KMS-11 (cell line): ENCODE measurements at regions not wholly inside any gene's neighbourhood (a gene's known extent, or its start where the extent isn't known, plus 50 kb on each side); places are given as distances from the start of the nearest gene placed in this dataset.

ENCODE experiments used
- H2AFZ ChIP-seq: fragments of 200-600 bp; sonication (generic); 2 replicates; pipeline ENCODE4 v1.6.1; 2016; ENCODE audit warnings: antibody characterized with exemption, mixed run types, low read depth
- H3K27ac ChIP-seq: fragments of 200-600 bp; sonication (generic); 2 replicates; pipeline ENCODE4 v1.6.1; 2016; ENCODE audit warnings: mild to moderate bottlenecking, mixed run types
- H3K27me3 ChIP-seq: fragments of 200-600 bp; sonication (generic); 2 replicates; pipeline ENCODE4 v1.6.1; 2017; ENCODE audit warnings: mild to moderate bottlenecking, low read depth, mixed run types, moderate library complexity; ENCODE audit not compliant: insufficient read depth
- H3K36me3 ChIP-seq: fragments of 200-600 bp; sonication (generic); 2 replicates; pipeline ENCODE4 v1.6.1; 2017; ENCODE audit warnings: mild to moderate bottlenecking, mixed run types; ENCODE audit not compliant: insufficient read depth
- H3K4me1 ChIP-seq: fragments of 200-600 bp; sonication (generic); 2 replicates; pipeline ENCODE4 v1.6.1; 2016; ENCODE audit warnings: mild to moderate bottlenecking, low read depth, mixed run types; ENCODE audit not compliant: poor library complexity, severe bottlenecking
- H3K4me2 ChIP-seq: fragments of 200-600 bp; sonication (generic); 2 replicates; pipeline ENCODE4 v1.7.0; 2016; ENCODE audit warnings: mild to moderate bottlenecking, mixed run types
- H3K4me3 ChIP-seq: fragments of 200-600 bp; sonication (generic); IDR thresholded peaks from 2 replicates; pipeline ENCODE4 v1.6.1; 2017; ENCODE audit warnings: low read depth, low read length, mixed read lengths; ENCODE audit not compliant: insufficient read depth
- H3K79me2 ChIP-seq: fragments of 200-600 bp; sonication (generic); 2 replicates; pipeline ENCODE4 v1.6.1; 2016; ENCODE audit warnings: low read depth, mixed run types; ENCODE audit not compliant: insufficient read depth
- H3K9ac ChIP-seq: fragments of 200-600 bp; sonication (generic); 2 replicates; pipeline ENCODE4 v1.6.1; 2016; ENCODE audit warnings: mild to moderate bottlenecking, mixed run types
- H4K20me1 ChIP-seq: fragments of 200-600 bp; sonication (generic); 2 replicates; pipeline ENCODE4 v1.6.1; 2016; ENCODE audit warnings: mild to moderate bottlenecking, mixed run types; ENCODE audit not compliant: insufficient read depth
- TF ChIP-seq, protein P1 (sequence below): fragments of 200-600 bp; sonication (generic); conservative IDR thresholded peaks from 2 replicates; pipeline ENCODE4 v1.6.1; 2017; ENCODE audit warnings: low read depth, mild to moderate bottlenecking, antibody characterized with exemption, low read length, moderate library complexity, mixed read lengths

DNA sequence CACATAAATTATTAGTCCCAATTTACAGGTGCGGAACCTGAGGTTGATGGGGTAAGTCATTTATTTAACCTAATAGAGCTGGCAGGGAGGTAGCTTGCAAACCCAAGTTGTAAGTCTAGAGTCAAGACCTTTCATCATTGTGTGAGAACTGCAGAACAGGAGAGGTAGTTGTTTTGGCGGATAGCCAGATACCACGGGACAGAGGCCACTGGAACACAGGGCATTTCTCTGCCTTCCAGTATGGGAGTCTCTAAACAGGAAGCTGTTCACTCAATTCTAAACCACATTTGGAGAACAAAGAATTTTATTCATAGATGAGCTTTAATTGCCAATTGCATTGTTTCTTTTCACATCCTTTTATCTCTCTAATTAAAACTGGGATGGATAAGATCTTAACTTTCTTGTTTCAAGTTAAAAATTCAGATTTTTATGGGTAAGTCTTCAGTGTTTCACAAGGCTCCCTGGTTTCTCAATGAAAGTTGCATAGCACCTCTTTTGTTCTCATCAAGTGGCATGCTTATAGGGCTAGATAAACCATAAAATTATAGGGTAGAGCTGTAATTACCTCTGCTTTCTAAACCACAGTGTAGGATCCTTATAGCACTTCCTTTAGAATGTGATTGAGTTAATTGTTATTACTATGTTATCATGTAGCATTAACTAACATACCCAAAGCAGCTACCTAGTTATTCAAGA lies 489.0 kb downstream of the GATA3 start:
- no peak overlapping the region for H3K4me2 ChIP-seq
- no peak overlapping the region for H3K27ac ChIP-seq
- no peaks in the 10 kb centered on the region for H3K4me1 ChIP-seq

DNA sequence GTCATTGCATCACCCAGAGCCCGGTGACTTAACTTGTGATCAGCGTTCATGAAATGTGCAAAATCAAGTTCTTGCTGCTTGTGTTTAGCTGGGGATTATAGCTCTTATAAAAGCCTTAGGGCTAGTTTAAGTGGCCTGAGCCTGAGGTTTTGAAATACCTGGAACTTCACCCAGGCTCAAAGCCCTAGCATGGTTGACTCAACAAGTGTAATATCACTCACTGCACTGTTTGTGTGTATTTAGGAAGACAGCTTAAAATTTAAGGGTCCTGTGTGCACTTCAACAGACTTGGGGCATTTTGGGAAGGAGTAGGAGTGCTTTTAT lies 489.5 kb downstream of the GATA3 start:
- TF ChIP-seq, protein P1, sequence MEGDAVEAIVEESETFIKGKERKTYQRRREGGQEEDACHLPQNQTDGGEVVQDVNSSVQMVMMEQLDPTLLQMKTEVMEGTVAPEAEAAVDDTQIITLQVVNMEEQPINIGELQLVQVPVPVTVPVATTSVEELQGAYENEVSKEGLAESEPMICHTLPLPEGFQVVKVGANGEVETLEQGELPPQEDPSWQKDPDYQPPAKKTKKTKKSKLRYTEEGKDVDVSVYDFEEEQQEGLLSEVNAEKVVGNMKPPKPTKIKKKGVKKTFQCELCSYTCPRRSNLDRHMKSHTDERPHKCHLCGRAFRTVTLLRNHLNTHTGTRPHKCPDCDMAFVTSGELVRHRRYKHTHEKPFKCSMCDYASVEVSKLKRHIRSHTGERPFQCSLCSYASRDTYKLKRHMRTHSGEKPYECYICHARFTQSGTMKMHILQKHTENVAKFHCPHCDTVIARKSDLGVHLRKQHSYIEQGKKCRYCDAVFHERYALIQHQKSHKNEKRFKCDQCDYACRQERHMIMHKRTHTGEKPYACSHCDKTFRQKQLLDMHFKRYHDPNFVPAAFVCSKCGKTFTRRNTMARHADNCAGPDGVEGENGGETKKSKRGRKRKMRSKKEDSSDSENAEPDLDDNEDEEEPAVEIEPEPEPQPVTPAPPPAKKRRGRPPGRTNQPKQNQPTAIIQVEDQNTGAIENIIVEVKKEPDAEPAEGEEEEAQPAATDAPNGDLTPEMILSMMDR: no peak
- no peaks in the 10 kb centered on the region for H3K4me1 ChIP-seq
- H3K4me3 ChIP-seq: no peak overlapping the region
- no peak overlapping the region for H3K27ac ChIP-seq
- H2AFZ ChIP-seq: no peak overlapping the region
- H4K20me1 ChIP-seq: no peaks in the 10 kb centered on the region
- H3K9ac ChIP-seq: no peak overlapping the region
- no peak overlapping the region for H3K4me2 ChIP-seq
- no peaks in the 10 kb centered on the region for H3K79me2 ChIP-seq
- no peaks in the 10 kb centered on the region for H3K27me3 ChIP-seq
- H3K36me3 ChIP-seq: no peaks in the 10 kb centered on the region

More for the DNA sequence above, 489.0 kb downstream of the GATA3 start:
- H3K9ac ChIP-seq: no peak overlapping the region
- TF ChIP-seq, protein P1: no peak
- H3K4me3 ChIP-seq: no peak overlapping the region
- H3K27me3 ChIP-seq: no peaks in the 10 kb centered on the region
- no peaks in the 10 kb centered on the region for H4K20me1 ChIP-seq
- H3K36me3 ChIP-seq: no peaks in the 10 kb centered on the region
- H3K79me2 ChIP-seq: no peaks in the 10 kb centered on the region
- no peak overlapping the region for H2AFZ ChIP-seq

DNA sequence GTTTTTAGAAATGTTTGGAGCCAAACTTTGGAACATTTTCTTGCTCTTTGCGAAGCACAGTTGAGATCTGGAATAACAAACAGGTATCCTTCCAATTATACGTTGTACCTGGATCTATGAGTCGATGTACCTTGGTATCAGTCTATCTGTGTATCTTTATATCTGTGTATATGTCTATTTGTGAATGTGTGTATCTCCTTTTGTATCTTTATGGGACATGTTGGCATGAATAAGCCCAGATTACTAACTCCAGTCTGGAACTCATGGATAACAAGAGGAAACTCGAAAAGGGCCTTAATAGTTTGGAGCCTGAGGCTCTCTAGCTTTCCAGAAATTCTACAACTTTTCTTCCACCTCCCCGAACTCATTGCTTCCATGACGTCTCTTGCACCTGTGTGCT lies 490.0 kb downstream of the GATA3 start:
- Histone ChIP-seq H3K79me2 (no peaks in the 10 kb centered on the region), H2AFZ (no peak overlapping the region), H3K4me3 (no peak overlapping the region), H3K36me3 (no peaks in the 10 kb centered on the region), H3K4me1 (no peaks in the 10 kb centered on the region), H3K27me3 (no peaks in the 10 kb centered on the region), H4K20me1 (no peaks in the 10 kb centered on the region), H3K4me2 (no peak overlapping the region), H3K9ac (no peak overlapping the region), H3K27ac (no peak overlapping the region)
- TF ChIP-seq, protein P1: no peak

DNA sequence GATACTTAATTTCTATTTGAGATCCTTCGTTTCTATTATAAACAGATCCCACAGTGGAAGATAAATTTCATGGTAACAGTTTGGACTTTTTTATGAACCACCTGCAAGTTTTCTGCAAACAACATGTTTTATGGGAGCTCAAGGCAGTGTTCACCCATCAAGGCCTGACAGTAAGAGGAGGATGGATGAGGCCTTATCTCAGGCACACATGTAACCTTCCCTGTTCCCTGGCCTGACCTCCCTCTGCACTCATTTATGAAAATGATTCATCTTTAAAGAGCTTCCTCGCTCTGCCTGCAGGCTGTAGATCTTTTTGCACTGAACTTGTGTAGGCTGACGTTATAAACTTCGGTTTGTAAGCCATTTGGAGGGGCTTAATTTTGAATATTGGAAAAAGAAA lies 500.1 kb downstream of the GATA3 start:
- Histone ChIP-seq H3K79me2 (no peaks in the 10 kb centered on the region), H3K4me3 (no peak overlapping the region), H3K4me2 (no peak overlapping the region), H4K20me1 (no peaks in the 10 kb centered on the region), H2AFZ (no peak overlapping the region), H3K36me3 (no peaks in the 10 kb centered on the region), H3K4me1 (no peaks in the 10 kb centered on the region), H3K27ac (no peak overlapping the region), H3K27me3 (no peaks in the 10 kb centered on the region), H3K9ac (no peak overlapping the region)
- TF ChIP-seq, protein P1: no peak
